Esophagus muscularis mucosa (tissue), 4 donors: ENCODE measurements at regions not wholly inside any gene's neighbourhood (a gene's known extent, or its start where the extent isn't known, plus 50 kb on each side); places are given as distances from the start of the nearest gene placed in this dataset.

ENCODE experiments used
- DNase-seq: peaks from one replicate; pipeline ENCODE4 v3.0.0-alpha.2; 2017; ENCODE audit errors: extremely low spot score
- H3K27ac ChIP-seq, 4 donors: fragments of 200-600 bp; sonication (generic); replicated peaks in 1 of 4; 1 replicate in 3 of 4; 2 replicates in 1 of 4; pipeline ENCODE4 v1.5.1; 2016 to 2019; ENCODE audit warnings: mild to moderate bottlenecking in 1 of 4
- H3K27me3 ChIP-seq, 4 donors: fragments of 200-600 bp; sonication (generic); one replicate each; pipeline versions ENCODE4 v1.5.1 to v1.6.0; 2016 to 2019
- H3K36me3 ChIP-seq, 4 donors: fragments of 200-600 bp; sonication (generic); one replicate each; pipeline ENCODE4 v1.5.1; 2016 to 2019
- H3K4me1 ChIP-seq, 4 donors: fragments of 200-600 bp; sonication (generic); one replicate each; pipeline ENCODE4 v1.5.1; 2016 to 2019
- H3K4me3 ChIP-seq, 4 donors: fragments of 200-600 bp; sonication (generic); 1 replicate in 2 of 4; 2 replicates in 2 of 4; pipeline ENCODE4 v1.5.1; 2016 to 2019; ENCODE audit warnings: mild to moderate bottlenecking in 4 of 4, moderate library complexity in 1 of 4
- H3K9me3 ChIP-seq, 4 donors: fragments of 200-600 bp; sonication (generic); 1 replicate in 3 of 4; 2 replicates in 1 of 4; pipeline ENCODE4 v1.5.1; 2016 to 2019
- EP300 ChIP-seq: sonication (generic); formaldehyde crosslinking; IDR thresholded peaks from one replicate; pipeline ENCODE4 v1.6.1; 2017; ENCODE audit warnings: antibody characterized with exemption
- POLR2A ChIP-seq: fragments of 450-650 bp; IDR thresholded peaks from one replicate; pipeline ENCODE4 v1.6.1; 2017; ENCODE audit warnings: antibody characterized with exemption, moderate library complexity, mild to moderate bottlenecking, low read depth
- POLR2AphosphoS5 ChIP-seq, 2 donors: sonication (generic); formaldehyde crosslinking; IDR thresholded peaks; one replicate each; pipeline ENCODE4 v1.6.1; 2017; ENCODE audit warnings: antibody characterized with exemption in 2 of 2
- WGBS: methylation state at CpG from one replicate; pipeline ENCODE4 v1.1.5; 2018; 5-methylcytosine and 5-hydroxymethylcytosine counted together
- intact Hi-C: fragments of 100-400 bp; cut with DNase I; formaldehyde crosslinking; loops from one replicate; pipeline ENCODE4 v1.15.1; 2023
- TF ChIP-seq, protein P1 (sequence below), 3 experiments: fragments of 200-600 bp in 2 of 3; fragments of 450-650 bp in 1 of 3; sonication (generic) in 2 of 3; IDR thresholded peaks; one replicate each; pipeline ENCODE4 v1.5.1; 2017 to 2019; ENCODE audit warnings: antibody characterized with exemption in 3 of 3, mild to moderate bottlenecking in 2 of 3, moderate library complexity in 1 of 3

DNA sequence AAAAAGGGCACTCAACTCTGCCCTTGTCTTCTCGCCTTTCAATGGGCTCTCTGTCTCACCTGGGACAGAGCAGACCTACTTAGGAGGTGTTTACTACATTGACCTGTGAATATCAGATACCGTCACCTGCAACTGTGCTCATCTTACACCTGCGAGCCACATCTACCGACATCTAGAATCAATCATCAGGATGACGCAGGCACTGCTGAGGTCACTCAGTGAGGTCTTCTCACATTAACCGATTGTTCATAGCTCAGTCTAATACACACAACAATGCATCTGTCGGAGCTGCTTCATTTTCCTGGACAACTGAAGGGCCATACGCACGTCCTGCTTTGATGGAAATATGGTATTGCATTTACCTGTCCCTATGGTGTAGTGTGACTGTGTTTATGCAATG, 211.9 kb downstream of the FGF9 start:
- Histone ChIP-seq H3K4me1 (peaks cover 0 to 10% (median 2%) of the 10 kb centered on the region in 4 donors), H3K27me3 (peaks cover 0 to 3% (median 0%) of the 10 kb centered on the region in 4 donors), H3K27ac (no peak overlapping the region), H3K4me3 (no peak overlapping the region), H3K9me3 (no peaks in the 10 kb centered on the region), H3K36me3 (no peaks in the 10 kb centered on the region)
- WGBS: 92% methylated on average over 9 of the region's 9 CpGs
- DNase-seq: peak; percentile 57
- intact Hi-C loops: no loop called here
- TF ChIP-seq POLR2A (no peak), POLR2AphosphoS5 (IDR thresholded peaks at IDR 0.05) (no peak), EP300 (no peak)
- TF ChIP-seq, protein P1, sequence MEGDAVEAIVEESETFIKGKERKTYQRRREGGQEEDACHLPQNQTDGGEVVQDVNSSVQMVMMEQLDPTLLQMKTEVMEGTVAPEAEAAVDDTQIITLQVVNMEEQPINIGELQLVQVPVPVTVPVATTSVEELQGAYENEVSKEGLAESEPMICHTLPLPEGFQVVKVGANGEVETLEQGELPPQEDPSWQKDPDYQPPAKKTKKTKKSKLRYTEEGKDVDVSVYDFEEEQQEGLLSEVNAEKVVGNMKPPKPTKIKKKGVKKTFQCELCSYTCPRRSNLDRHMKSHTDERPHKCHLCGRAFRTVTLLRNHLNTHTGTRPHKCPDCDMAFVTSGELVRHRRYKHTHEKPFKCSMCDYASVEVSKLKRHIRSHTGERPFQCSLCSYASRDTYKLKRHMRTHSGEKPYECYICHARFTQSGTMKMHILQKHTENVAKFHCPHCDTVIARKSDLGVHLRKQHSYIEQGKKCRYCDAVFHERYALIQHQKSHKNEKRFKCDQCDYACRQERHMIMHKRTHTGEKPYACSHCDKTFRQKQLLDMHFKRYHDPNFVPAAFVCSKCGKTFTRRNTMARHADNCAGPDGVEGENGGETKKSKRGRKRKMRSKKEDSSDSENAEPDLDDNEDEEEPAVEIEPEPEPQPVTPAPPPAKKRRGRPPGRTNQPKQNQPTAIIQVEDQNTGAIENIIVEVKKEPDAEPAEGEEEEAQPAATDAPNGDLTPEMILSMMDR (IDR thresholded peaks at IDR 0.05): no peak

DNA sequence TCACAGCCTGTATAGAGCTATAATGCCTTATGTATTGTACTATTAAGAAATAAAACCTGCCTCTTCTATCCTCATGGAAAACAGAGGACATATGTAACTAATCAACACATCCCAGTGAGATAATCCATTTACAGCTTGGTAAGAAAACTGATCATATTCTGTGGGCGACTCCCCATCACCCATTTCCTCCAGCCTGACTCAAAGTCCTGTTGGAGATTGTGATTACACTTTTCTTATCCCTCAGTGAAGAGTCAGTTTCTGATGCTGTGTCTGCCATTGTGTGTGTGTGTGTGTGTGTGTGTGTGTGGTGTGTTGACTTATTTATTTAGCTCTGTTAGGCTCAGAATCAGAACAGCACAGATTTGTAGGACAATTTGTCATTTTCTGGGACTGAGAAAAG, 212.8 kb downstream of the FGF9 start:
- Histone ChIP-seq H3K36me3 (no peaks in the 10 kb centered on the region), H3K27ac (no peak overlapping the region), H3K4me1 (peaks cover 0 to 10% (median 2%) of the 10 kb centered on the region in 4 donors), H3K4me3 (no peak overlapping the region), H3K27me3 (no peaks in the 10 kb centered on the region), H3K9me3 (no peaks in the 10 kb centered on the region)
- TF ChIP-seq EP300: no peak
- TF ChIP-seq, protein P1 (IDR thresholded peaks at IDR 0.05): no peak
- TF ChIP-seq POLR2AphosphoS5 (IDR thresholded peaks at IDR 0.05): no peak
- no peak for TF ChIP-seq POLR2A
- 94% methylated on average over 1 of the region's 1 CpG for WGBS
- DNase-seq: peak; percentile 50
- intact Hi-C loops: no loop called here

DNA sequence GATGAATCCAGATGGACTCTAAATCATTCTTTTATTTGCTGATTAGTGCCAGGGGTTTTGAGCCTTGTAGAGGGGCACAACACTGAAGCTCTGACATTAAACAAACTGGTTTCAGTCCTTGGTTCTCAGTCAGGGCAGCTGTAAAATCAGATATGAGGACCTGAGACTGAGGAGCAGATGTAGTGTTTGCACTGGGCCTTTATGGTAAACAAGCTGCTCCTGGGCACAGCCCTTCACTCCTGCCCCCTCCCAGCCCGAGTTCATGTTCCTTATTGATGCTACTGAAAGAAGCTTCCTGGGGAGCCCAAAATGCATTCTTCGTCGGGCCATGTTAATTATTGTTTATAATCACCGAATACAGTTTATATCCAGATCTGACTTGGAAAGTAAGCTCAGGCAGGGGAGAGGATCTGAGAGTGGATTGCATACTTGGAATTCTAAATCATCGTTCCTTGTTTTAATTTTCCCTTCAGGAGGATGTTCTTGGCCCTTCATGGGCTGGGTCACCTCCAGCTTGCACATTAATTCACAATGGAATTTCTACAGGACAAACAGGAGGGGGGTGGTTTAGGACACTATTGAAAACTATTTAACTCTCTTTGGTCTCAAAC, 213.5 kb downstream of the FGF9 start:
- peak; percentile 79 for DNase-seq
- intact Hi-C loops: no loop called here
- Histone ChIP-seq H3K36me3 (no peaks in the 10 kb centered on the region), H3K4me1 (peaks cover 0 to 10% (median 2%) of the 10 kb centered on the region in 4 donors), H3K27me3 (no peaks in the 10 kb centered on the region), H3K4me3 (no peak overlapping the region), H3K9me3 (no peaks in the 10 kb centered on the region), H3K27ac (no peak overlapping the region)
- WGBS: 37% methylated on average over 5 of the region's 5 CpGs
- TF ChIP-seq POLR2AphosphoS5 (IDR thresholded peaks at IDR 0.05) (no peak), POLR2A (no peak)

DNA sequence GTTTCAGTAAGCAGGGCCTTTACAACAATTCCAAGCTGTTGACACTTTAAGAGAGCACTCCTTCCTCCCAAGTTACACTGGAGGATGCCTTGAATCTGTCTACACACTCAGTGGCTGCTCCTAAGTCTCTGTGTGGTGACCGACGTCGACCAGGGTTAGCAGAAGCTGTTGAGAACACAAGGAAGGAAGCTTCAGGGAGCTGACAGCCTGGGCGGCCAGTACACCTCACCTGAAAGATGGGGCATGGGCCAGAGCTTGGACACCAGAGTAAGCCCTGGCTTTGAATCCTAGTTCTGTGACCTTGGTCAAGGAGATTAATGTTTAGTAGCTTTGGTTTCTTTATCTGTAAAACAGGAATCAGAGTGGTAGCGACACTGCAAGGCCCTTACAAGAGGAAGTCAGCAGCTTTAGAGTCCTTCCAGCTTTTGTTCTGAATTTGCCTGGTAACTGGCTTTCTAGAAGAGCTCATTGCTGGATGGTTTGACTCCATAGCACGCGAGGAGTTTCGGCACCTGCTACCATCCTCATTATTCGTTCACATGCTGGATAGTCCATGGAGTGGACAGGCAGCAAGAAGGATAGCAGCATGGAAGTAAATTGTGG, 214.2 kb downstream of the FGF9 start:
- no peak for DNase-seq
- Histone ChIP-seq H3K9me3 (no peaks in the 10 kb centered on the region), H3K4me1 (peaks cover 0 to 10% (median 2%) of the 10 kb centered on the region in 4 donors), H3K36me3 (no peaks in the 10 kb centered on the region), H3K4me3 (no peak overlapping the region), H3K27me3 (no peaks in the 10 kb centered on the region), H3K27ac (no peak overlapping the region)
- intact Hi-C loops: no loop called here
- TF ChIP-seq POLR2A (no peak), POLR2AphosphoS5 (IDR thresholded peaks at IDR 0.05) (no peak), EP300 (no peak)
- TF ChIP-seq, protein P1 (IDR thresholded peaks at IDR 0.05): no peak
- 90% methylated on average over 8 of the region's 9 CpGs for WGBS

DNA sequence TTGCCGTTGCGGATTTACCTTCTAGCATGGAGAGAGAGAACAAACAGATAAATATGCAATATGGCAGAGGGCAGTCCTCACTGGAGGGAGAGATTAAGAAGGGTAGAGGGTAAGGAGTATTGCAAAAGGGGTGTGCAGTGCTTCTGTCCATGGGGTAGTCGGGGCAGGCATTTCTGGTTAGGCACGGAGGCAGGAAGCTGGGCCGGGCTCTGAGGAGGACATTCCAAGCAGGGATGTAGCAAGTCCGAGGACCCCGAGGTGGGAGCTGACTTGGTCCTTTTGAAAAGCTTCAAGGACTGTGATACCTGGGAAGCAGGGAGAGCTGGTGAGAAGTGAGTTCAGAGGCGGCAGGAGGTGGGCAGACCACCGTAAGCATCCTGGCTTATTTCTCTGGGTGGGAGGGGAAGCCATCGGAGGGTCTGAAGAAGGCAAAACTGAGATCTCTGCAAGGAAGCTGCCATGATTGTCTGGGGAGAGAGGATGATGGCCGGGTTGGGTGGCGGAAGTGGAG, 214.9 kb downstream of the FGF9 start:
- intact Hi-C loops: no loop called here
- Histone ChIP-seq H3K27me3 (no peaks in the 10 kb centered on the region), H3K27ac (no peak overlapping the region), H3K4me3 (no peak overlapping the region), H3K9me3 (no peaks in the 10 kb centered on the region), H3K4me1 (peaks cover 0 to 10% (median 2%) of the 10 kb centered on the region in 4 donors), H3K36me3 (no peaks in the 10 kb centered on the region)
- TF ChIP-seq, protein P1 (IDR thresholded peaks at IDR 0.05): no peak
- TF ChIP-seq POLR2A: no peak
- no peak for TF ChIP-seq EP300
- TF ChIP-seq POLR2AphosphoS5 (IDR thresholded peaks at IDR 0.05): no peak
- 94% methylated on average over 12 of the region's 12 CpGs for WGBS
- DNase-seq: peak; percentile 88
